ENCODE measurements at regions not wholly inside any gene's neighbourhood (a gene's known extent, or its start where the extent isn't known, plus 50 kb on each side); places are given as distances from the start of the nearest gene placed in this dataset.

DNA sequence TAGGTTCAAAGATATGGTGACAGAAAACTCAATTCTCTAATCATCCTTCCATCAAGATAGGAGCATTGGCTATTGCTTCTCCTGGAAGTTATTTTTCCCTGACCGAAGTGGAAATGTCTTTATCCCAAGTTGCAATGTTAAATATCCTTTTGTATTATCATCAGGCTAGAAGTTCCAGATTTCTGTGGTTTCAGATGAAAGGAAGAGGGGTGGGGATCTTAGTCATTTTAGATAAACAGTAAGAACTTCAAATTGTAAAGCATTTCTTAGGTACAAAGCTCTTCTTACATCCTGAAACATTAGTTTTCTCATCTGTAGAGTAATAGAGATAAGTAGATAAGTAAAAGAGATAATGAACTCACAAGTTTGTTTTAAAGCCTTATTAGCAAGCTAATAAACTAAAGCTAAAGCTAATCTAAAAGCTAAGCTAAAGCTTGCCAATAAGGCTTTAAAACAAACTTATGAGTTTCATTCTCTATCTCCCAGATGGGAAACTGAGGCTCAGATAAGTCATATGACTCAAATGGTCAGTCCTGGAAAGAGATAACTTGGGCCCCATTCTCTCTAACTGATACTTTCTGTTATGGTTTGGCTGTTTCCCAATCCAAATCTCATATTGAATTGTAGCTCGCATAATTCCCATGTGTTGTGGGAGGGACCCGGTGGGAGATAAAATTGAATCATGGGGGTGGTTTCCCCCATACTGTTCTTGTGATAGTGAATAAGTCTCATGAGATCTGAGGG is 99.2 kb upstream of the KCNK2 start:
- TF ChIP-seq CREM (CRISPR knock-in tag; IDR thresholded peaks at IDR 0.05) (no peak), GRHL2 (CRISPR knock-in tag; IDR thresholded peaks at IDR 0.05; ENCODE audit: insufficient replicate concordance, severe bottlenecking) (no peak), NR3C1 (CRISPR knock-in tag; conservative IDR thresholded peaks at IDR 0.05; ENCODE audit: low read depth) (no peak), KAT7 (CRISPR knock-in tag; IDR thresholded peaks at IDR 0.05; ENCODE audit: borderline replicate concordance) (no peak), ZBTB21 (CRISPR knock-in tag; IDR thresholded peaks at IDR 0.05; ENCODE audit: borderline replicate concordance) (no peak)
- TF ChIP-seq, protein P1, sequence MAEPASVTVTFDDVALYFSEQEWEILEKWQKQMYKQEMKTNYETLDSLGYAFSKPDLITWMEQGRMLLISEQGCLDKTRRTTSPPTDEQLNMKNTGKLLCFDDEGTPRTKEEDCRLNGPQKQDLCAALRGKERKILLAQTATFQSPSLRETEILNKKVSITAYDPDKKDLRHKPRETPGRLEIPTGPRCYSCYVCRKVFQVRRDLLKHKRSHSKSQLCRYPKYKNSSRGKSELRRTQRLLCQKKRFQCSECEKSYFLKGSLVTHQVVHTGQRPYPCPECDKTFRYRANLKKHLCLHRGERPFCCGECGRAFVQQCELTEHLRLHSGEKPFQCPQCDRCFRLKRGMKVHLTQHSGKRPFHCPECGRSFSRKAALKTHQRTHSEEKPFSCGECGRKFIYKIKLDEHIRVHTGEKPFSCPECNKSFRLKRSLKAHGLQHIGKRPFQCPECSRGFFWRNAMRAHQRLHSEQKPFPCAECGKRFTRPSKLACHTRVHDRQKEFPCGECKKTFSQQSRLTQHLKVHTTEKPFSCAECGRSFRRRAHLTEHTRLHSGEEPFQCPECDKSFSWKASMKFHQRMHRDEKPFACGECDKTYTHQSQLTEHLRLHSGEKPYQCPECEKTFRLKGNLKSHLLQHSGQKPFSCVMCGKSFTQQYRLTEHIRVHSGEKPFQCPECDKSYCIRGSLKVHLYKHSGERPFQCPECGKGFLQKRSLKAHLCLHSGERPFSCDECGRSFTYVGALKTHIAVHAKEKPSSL (CRISPR knock-in tag; conservative IDR thresholded peaks at IDR 0.05), result no peak
- TF ChIP-seq, protein P2, sequence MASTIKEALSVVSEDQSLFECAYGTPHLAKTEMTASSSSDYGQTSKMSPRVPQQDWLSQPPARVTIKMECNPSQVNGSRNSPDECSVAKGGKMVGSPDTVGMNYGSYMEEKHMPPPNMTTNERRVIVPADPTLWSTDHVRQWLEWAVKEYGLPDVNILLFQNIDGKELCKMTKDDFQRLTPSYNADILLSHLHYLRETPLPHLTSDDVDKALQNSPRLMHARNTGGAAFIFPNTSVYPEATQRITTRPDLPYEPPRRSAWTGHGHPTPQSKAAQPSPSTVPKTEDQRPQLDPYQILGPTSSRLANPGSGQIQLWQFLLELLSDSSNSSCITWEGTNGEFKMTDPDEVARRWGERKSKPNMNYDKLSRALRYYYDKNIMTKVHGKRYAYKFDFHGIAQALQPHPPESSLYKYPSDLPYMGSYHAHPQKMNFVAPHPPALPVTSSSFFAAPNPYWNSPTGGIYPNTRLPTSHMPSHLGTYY (CRISPR knock-in tag; IDR thresholded peaks at IDR 0.05), result no peak
- TF ChIP-seq, protein P3, sequence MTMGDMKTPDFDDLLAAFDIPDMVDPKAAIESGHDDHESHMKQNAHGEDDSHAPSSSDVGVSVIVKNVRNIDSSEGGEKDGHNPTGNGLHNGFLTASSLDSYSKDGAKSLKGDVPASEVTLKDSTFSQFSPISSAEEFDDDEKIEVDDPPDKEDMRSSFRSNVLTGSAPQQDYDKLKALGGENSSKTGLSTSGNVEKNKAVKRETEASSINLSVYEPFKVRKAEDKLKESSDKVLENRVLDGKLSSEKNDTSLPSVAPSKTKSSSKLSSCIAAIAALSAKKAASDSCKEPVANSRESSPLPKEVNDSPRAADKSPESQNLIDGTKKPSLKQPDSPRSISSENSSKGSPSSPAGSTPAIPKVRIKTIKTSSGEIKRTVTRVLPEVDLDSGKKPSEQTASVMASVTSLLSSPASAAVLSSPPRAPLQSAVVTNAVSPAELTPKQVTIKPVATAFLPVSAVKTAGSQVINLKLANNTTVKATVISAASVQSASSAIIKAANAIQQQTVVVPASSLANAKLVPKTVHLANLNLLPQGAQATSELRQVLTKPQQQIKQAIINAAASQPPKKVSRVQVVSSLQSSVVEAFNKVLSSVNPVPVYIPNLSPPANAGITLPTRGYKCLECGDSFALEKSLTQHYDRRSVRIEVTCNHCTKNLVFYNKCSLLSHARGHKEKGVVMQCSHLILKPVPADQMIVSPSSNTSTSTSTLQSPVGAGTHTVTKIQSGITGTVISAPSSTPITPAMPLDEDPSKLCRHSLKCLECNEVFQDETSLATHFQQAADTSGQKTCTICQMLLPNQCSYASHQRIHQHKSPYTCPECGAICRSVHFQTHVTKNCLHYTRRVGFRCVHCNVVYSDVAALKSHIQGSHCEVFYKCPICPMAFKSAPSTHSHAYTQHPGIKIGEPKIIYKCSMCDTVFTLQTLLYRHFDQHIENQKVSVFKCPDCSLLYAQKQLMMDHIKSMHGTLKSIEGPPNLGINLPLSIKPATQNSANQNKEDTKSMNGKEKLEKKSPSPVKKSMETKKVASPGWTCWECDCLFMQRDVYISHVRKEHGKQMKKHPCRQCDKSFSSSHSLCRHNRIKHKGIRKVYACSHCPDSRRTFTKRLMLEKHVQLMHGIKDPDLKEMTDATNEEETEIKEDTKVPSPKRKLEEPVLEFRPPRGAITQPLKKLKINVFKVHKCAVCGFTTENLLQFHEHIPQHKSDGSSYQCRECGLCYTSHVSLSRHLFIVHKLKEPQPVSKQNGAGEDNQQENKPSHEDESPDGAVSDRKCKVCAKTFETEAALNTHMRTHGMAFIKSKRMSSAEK (CRISPR knock-in tag; IDR thresholded peaks at IDR 0.05; ENCODE audit: borderline replicate concordance), result no peak
- TF ChIP-seq, protein P4, sequence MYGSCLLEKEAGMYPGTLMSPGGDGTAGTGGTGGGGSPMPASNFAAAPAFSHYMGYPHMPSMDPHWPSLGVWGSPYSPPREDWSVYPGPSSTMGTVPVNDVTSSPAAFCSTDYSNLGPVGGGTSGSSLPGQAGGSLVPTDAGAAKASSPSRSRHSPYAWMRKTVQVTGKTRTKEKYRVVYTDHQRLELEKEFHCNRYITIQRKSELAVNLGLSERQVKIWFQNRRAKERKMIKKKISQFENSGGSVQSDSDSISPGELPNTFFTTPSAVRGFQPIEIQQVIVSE (CRISPR knock-in tag; IDR thresholded peaks at IDR 0.05; ENCODE audit: borderline replicate concordance), result no peak
- DNase-seq (ENCODE audit: low spot score), result no peak
- Mint-ChIP-seq H3K36me3 (peaks cover 5% of the 10 kb centered on the region), H3K4me3 (no peak overlapping the region), H3K9me3 (peaks cover 8% of the 10 kb centered on the region), H3K27ac (no peak overlapping the region), H3K4me1 (no peaks in the 10 kb centered on the region), H3K27me3 (ENCODE audit: low read depth) (no peaks in the 10 kb centered on the region)
- no peak for ATAC-seq
- POLR2A ChIA-PET, result no interaction called here
- CTCF ChIA-PET, result no interaction called here

DNA sequence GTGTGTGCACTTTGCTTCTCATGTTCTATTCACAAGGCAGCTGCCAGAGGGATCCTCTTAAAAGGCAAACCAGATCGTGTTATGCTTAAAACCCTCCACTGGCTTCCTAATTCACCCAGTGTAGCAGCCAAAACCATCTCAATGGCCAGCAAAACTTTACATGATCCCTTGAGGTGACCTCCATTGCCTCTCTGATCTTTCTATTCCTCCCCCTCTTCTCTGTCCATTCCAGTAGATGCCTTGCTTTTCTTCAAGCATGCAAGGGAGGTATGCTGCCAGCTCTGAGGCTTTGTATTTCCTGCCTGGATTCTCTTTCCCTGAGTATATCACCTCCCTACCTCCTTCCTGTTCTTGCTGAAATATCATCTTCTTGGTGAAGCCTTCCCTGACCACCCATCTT is 93.2 kb upstream of the KCNK2 start:
- POLR2A ChIA-PET, result no interaction called here
- ATAC-seq, result no peak; the same call in 1 of the 2 replicates
- TF ChIP-seq, protein P5, sequence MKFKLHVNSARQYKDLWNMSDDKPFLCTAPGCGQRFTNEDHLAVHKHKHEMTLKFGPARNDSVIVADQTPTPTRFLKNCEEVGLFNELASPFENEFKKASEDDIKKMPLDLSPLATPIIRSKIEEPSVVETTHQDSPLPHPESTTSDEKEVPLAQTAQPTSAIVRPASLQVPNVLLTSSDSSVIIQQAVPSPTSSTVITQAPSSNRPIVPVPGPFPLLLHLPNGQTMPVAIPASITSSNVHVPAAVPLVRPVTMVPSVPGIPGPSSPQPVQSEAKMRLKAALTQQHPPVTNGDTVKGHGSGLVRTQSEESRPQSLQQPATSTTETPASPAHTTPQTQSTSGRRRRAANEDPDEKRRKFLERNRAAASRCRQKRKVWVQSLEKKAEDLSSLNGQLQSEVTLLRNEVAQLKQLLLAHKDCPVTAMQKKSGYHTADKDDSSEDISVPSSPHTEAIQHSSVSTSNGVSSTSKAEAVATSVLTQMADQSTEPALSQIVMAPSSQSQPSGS (CRISPR knock-in tag; IDR thresholded peaks at IDR 0.05; ENCODE audit: borderline replicate concordance, low read depth), result no peak
- TF ChIP-seq, protein P3 (CRISPR knock-in tag; IDR thresholded peaks at IDR 0.05; ENCODE audit: borderline replicate concordance), result no peak
- no peak for TF ChIP-seq OVOL2 (CRISPR knock-in tag; IDR thresholded peaks at IDR 0.05; ENCODE audit: borderline replicate concordance)
- no peak for TF ChIP-seq ZNF423 (CRISPR knock-in tag; IDR thresholded peaks at IDR 0.05)
- TF ChIP-seq ETV6 (CRISPR knock-in tag; IDR thresholded peaks at IDR 0.05), result no peak
- no peak for TF ChIP-seq MYBL2 (CRISPR knock-in tag; IDR thresholded peaks at IDR 0.05)
- TF ChIP-seq, protein P2 (CRISPR knock-in tag; IDR thresholded peaks at IDR 0.05), result no peak
- TF ChIP-seq TCF7 (CRISPR knock-in tag; IDR thresholded peaks at IDR 0.05; ENCODE audit: low read depth), result no peak
- TF ChIP-seq NFYB (CRISPR knock-in tag; conservative IDR thresholded peaks at IDR 0.05; ENCODE audit: low read depth), result no peak
- no peak for TF ChIP-seq ZNF416 (CRISPR knock-in tag; IDR thresholded peaks at IDR 0.05)
- no peak for TF ChIP-seq NFATC4 (CRISPR knock-in tag; IDR thresholded peaks at IDR 0.05)

More for the DNA sequence above, 93.2 kb upstream of the KCNK2 start:
- H3K4me3 Mint-ChIP-seq, result no peak overlapping the region
- DNase-seq (ENCODE audit: low spot score), result no peak
- CTCF ChIA-PET, result no interaction called here
- no peaks in the 10 kb centered on the region for H3K36me3 Mint-ChIP-seq
- H3K27ac Mint-ChIP-seq, result no peak overlapping the region
- peaks cover under 1% of the 10 kb centered on the region; the same call in 1 of the 2 replicates for H3K4me1 Mint-ChIP-seq
- no peaks in the 10 kb centered on the region for H3K27me3 Mint-ChIP-seq (ENCODE audit: low read depth)
- H3K9me3 Mint-ChIP-seq, result peaks cover 2% of the 10 kb centered on the region; the same call in 1 of the 2 replicates

Measured in WTC11 (cell line).